Subcutaneous abdominal adipose tissue (tissue), 5 donors: ENCODE measurements at regions not wholly inside any gene's neighbourhood (a gene's known extent, or its start where the extent isn't known, plus 50 kb on each side); places are given as distances from the start of the nearest gene placed in this dataset.

Source experiments
- H3K27ac ChIP-seq: one replicate; pipeline ENCODE4 v1.7.0; 2013; ENCODE audit warnings: low read depth, mild to moderate bottlenecking, inconsistent platforms, low read length, moderate library complexity
- H3K27me3 ChIP-seq, 5 donors: one replicate each; pipeline ENCODE4 v1.7.0; 2013; ENCODE audit warnings: low read length in 5 of 5, inconsistent platforms in 1 of 5; ENCODE audit not compliant: control insufficient read depth in 5 of 5, insufficient read depth in 4 of 5
- H3K36me3 ChIP-seq, 5 donors: one replicate each; pipeline ENCODE4 v1.7.0; 2013; ENCODE audit warnings: low read length in 5 of 5; ENCODE audit not compliant: control insufficient read depth in 5 of 5, insufficient read depth in 5 of 5
- H3K4me1 ChIP-seq, 5 donors: one replicate each; pipeline ENCODE4 v1.7.0; 2013; ENCODE audit warnings: low read length in 5 of 5, mild to moderate bottlenecking in 3 of 5, moderate library complexity in 1 of 5; ENCODE audit not compliant: control insufficient read depth in 5 of 5, insufficient read depth in 5 of 5
- H3K4me3 ChIP-seq, 5 donors: one replicate each; pipeline ENCODE4 v1.7.0; 2013; ENCODE audit warnings: low read length in 5 of 5, low read depth in 1 of 5
- H3K9ac ChIP-seq, 5 donors: one replicate each; pipeline ENCODE4 v1.7.0; 2013; ENCODE audit warnings: low read length in 5 of 5, mild to moderate bottlenecking in 4 of 5, moderate library complexity in 3 of 5
- H3K9me3 ChIP-seq, 5 donors: one replicate each; pipeline ENCODE4 v1.7.0; 2013; ENCODE audit warnings: low read length in 5 of 5; ENCODE audit not compliant: control insufficient read depth in 5 of 5
- donor health status: healthy.
- donor health status: healthy.
- donor health status: healthy.
- donor health status: healthy.
- donor health status: healthy.

- Histone ChIP-seq H3K27me3 (no peaks in the 10 kb centered on the region), H3K36me3 (no peaks in the 10 kb centered on the region)
These were observed 112.5 kb upstream of the SLCO6A1 start for GRCh38 chr5:102611312-102611711.

DNA sequence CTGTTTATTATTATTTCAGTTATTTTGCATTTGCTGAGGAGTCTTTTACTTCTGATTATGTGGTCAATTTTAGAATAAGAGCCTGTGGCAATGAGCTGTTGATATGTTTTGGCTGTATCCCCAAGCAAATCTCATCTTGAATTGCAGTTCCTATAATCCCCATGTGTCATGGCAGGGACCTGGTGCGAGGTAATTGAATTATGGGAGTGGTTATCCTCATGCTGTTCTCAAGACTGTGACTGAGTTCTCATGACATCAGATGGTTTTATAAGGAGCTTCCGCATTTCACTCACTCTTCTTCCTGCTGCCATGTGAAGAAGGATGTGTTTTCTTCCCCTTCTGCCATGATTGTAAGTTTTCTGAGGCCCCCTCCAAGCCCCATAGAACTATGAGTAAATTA is 114.9 kb upstream of the SLCO6A1 start:
- Histone ChIP-seq H3K9me3 (no peaks in the 10 kb centered on the region), H3K9ac (no peak overlapping the region), H3K4me1 (no peaks in the 10 kb centered on the region), H3K27ac (no peak overlapping the region), H3K4me3 (no peak overlapping the region), H3K36me3 (no peaks in the 10 kb centered on the region), H3K27me3 (no peaks in the 10 kb centered on the region)

More at GRCh38 chr5:102611312-102611711, 112.5 kb upstream of the SLCO6A1 start:
- no peak overlapping the region for H3K4me3 ChIP-seq
- H3K9me3 ChIP-seq: no peaks in the 10 kb centered on the region
- H3K9ac ChIP-seq: no peak overlapping the region
- no peak overlapping the region for H3K27ac ChIP-seq
- H3K4me1 ChIP-seq: no peaks in the 10 kb centered on the region

DNA sequence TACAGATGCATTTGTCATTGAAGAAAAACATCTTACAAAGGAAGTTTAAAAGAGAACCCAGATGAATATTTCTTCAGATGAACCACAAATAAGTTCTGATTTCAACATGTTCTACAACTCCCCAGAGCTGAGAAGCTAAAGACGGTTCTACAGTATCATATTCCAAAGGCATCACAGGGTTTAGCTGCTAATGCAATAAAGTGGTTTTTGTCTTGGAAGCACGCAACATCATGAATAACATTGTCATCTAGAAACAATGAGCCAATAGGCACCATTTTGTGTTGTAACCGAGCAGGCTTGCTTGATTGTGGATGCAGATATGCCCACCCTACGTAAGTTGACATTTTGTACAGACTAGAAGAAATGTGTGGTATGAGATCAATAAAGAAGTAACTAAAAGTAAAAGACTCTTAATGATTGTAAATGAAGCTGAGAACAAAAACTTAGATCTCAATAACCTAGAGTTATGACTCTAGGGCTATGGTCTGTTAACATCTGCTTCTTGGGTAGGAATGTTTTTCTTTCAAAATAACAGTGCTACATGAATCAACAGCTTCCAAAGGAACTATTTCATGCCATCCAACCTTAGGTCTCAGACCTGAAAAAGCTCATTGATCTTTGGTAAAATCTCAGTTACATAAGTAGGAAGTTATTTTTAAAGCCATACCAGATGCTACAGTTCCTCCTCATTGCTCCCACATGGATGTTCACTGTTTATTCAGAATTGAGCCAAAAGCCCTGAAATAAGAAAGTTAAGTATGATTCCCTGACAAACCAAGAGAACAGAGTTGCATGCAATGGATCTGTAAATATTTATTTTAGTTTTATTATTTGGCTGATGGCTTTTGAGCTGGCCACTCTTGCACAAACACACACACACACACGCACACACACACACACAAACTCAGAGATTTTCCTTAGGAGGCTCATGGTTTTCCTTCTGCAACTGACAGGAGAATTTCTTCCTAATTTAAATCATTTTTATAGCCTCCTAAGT is 118.7 kb upstream of the SLCO6A1 start:
- H3K27ac ChIP-seq: no peak overlapping the region
- H3K27me3 ChIP-seq: no peaks in the 10 kb centered on the region
- no peaks in the 10 kb centered on the region for H3K4me1 ChIP-seq
- no peaks in the 10 kb centered on the region for H3K9me3 ChIP-seq
- no peak overlapping the region for H3K4me3 ChIP-seq
- no peaks in the 10 kb centered on the region for H3K36me3 ChIP-seq
- H3K9ac ChIP-seq: no peak overlapping the region

DNA sequence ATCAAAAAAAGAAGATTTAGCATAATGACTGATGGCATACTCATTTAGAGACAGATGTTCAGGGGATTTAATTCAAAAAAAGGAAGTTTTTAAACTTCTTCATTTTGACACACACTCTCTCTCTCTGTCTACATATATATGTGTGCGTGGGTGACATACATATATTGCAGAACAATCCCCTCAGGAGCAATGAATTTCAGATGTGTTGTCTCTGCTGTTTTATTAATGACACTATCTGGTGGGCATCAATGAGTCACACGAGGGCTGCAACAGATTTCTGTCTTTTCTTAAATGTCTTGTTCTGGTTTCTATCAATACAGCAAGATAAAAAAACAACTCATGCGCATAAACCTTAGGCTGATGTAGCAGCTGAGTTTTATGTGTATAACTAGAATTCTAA is 123.5 kb upstream of the SLCO6A1 start:
- H3K27me3 ChIP-seq: no peaks in the 10 kb centered on the region
- no peak overlapping the region for H3K27ac ChIP-seq
- no peak overlapping the region for H3K4me3 ChIP-seq
- no peaks in the 10 kb centered on the region for H3K9me3 ChIP-seq
- H3K9ac ChIP-seq: no peak overlapping the region
- no peaks in the 10 kb centered on the region for H3K4me1 ChIP-seq
- H3K36me3 ChIP-seq: no peaks in the 10 kb centered on the region

DNA sequence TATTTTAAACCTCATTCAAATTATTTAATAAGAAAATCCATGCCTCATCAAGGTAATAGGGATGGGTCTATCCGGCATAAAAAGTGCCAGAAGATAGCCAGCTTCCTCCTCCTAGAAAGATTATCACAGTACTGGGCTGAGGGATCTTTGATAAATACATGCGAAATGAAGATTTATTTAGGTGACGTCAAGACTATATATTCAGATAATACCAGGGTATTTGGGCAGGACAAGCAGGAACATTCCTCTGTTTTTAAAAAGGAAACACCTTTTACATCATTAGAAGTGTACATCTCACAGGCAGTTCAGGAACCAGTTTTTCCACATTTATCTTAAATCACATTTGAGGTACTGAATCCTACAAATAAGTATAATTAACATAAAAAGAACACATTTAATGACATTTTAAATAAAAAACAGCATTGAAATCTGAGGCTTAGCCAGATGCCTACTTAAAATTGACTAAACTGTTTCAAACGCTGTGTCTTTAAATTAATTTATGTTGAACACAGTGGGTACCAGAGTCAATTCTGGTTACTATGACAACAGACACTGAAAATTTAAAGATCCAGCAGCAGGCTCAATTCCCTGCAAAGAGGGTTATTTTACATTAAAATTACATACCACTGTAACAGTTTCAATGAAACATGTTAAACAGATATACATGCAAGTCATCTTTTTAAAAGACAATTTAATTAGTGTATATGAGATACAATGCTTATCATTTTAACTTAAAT is 124.7 kb upstream of the SLCO6A1 start:
- Histone ChIP-seq H3K9ac (no peak overlapping the region), H3K27me3 (no peaks in the 10 kb centered on the region), H3K4me1 (no peaks in the 10 kb centered on the region), H3K4me3 (no peak overlapping the region), H3K36me3 (no peaks in the 10 kb centered on the region), H3K9me3 (no peaks in the 10 kb centered on the region), H3K27ac (no peak overlapping the region)

- Histone ChIP-seq H3K36me3 (no peaks in the 10 kb centered on the region), H3K4me1 (no peaks in the 10 kb centered on the region)
These were observed 125.6 kb upstream of the SLCO6A1 start for GRCh38 chr5:102624405-102624804.

GRCh38 chr5:102625468-102625867 is 126.7 kb upstream of the SLCO6A1 start:
- Histone ChIP-seq H3K4me3 (no peak overlapping the region), H3K36me3 (no peaks in the 10 kb centered on the region), H3K27ac (no peak overlapping the region)

More at GRCh38 chr5:102624405-102624804, 125.6 kb upstream of the SLCO6A1 start:
- no peaks in the 10 kb centered on the region for H3K9me3 ChIP-seq
- no peak overlapping the region for H3K9ac ChIP-seq
- H3K27me3 ChIP-seq: no peaks in the 10 kb centered on the region
- H3K27ac ChIP-seq: no peak overlapping the region
- no peak overlapping the region for H3K4me3 ChIP-seq

GRCh38 chr5:102625928-102626327 is 127.1 kb upstream of the SLCO6A1 start:
- Histone ChIP-seq H3K36me3 (no peaks in the 10 kb centered on the region), H3K4me3 (no peak overlapping the region), H3K27me3 (no peaks in the 10 kb centered on the region), H3K27ac (no peak overlapping the region), H3K9me3 (no peaks in the 10 kb centered on the region), H3K9ac (no peak overlapping the region), H3K4me1 (no peaks in the 10 kb centered on the region)

More at GRCh38 chr5:102625468-102625867, 126.7 kb upstream of the SLCO6A1 start:
- Histone ChIP-seq H3K9me3 (no peaks in the 10 kb centered on the region), H3K4me1 (no peaks in the 10 kb centered on the region), H3K9ac (no peak overlapping the region), H3K27me3 (no peaks in the 10 kb centered on the region)

DNA sequence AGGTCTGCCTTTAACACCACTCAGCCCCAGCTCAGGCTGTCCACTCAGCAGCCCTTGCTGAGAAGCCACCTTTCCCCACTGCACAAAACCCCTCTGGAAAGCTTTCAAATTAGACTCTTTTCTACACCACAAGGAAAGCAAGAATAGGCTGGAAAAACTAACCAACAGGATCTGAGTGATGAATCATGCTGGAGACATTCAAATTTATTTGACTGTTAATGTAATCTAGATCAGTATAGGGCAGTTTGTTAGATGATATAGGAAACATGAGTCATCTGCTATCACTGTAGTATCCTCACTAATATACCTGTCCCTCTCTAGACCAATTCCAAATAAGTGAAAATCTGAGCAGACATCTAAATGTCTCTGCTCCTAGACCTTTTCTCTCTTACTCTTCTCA is 127.8 kb upstream of the PAM start:
- H3K27ac ChIP-seq: no peak overlapping the region
- no peaks in the 10 kb centered on the region for H3K36me3 ChIP-seq
- H3K9ac ChIP-seq: no peak overlapping the region
- H3K4me1 ChIP-seq: no peaks in the 10 kb centered on the region
- no peak overlapping the region for H3K4me3 ChIP-seq
- H3K27me3 ChIP-seq: no peaks in the 10 kb centered on the region
- H3K9me3 ChIP-seq: no peaks in the 10 kb centered on the region
